BJ (cell line): ENCODE measurements at regions not wholly inside any gene's neighbourhood (a gene's known extent, or its start where the extent isn't known, plus 50 kb on each side); places are given as distances from the start of the nearest gene placed in this dataset.
"Not testable (repeated sequence)": the region's sequence is repeated elsewhere in the genome, so short reads cannot be mapped to it uniquely, and the experiment has no call there.

ENCODE experiments used
- CTCF ChIA-PET: fragments of 350-600 bp; formaldehyde crosslinking; extraction: SDS; loops from one replicate; lab custom pipeline; 2021; ENCODE audit warnings: antibody characterized with exemption, inconsistent platforms; lab: Yijun Ruan, JAX
- POLR2A ChIA-PET: fragments of 300-600 bp; sonication (Branson Sonifier 250); formaldehyde crosslinking; extraction: SDS; loops from one replicate; lab custom pipeline; 2021; ENCODE audit warnings: antibody characterized with exemption; lab: Charles Lee
- DNase-seq: peaks from one replicate; pipeline ENCODE4 v3.0.0-alpha.2; 2011; ENCODE audit warnings: low read depth
- H3K27me3 ChIP-seq: 2 replicates; pipeline ENCODE4 v1.6.0; 2011; ENCODE audit warnings: low read length; ENCODE audit not compliant: control insufficient read depth, insufficient read depth
- H3K36me3 ChIP-seq: 2 replicates; pipeline ENCODE4 v1.5.1; 2011; ENCODE audit warnings: low read length; ENCODE audit not compliant: control insufficient read depth, insufficient read depth
- H3K4me3 ChIP-seq: 2 replicates; pipeline ENCODE4 v1.5.1; 2011; ENCODE audit warnings: low read depth, mild to moderate bottlenecking, control low read depth, low read length
- TF ChIP-seq, protein P1 (sequence below): IDR thresholded peaks from 2 replicates; pipeline ENCODE4 v1.5.1; 2011; ENCODE audit warnings: low read depth, mild to moderate bottlenecking, control low read depth, inconsistent platforms, low read length, moderate library complexity; ENCODE audit not compliant: insufficient read depth

DNA sequence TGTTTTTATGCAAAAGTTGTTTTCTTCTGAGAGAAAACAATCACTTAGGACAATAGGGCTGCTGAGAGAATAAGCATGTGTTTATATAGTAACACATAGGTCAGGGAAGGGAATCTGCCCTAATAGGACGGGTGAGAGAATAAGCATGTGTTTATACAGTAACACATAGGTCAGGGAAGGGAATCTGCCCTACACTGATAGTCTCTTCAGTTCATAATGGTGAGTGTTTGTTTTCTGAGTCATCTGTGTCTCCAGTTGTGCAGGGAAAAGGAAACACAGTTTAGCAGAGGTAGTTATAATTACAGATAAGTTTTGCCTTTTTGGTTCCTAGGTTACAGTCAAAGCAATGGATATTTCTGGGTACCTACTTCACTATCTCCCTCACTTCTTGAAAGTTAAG, 252.3 kb upstream of the CA10 start:
- POLR2A ChIA-PET = no interaction called here
- H3K27me3 ChIP-seq = no peaks in the 10 kb centered on the region
- no peaks in the 10 kb centered on the region for H3K36me3 ChIP-seq
- CTCF ChIA-PET = no interaction called here
- no peak overlapping the region for H3K4me3 ChIP-seq
- DNase-seq = no peak
- TF ChIP-seq, protein P1, sequence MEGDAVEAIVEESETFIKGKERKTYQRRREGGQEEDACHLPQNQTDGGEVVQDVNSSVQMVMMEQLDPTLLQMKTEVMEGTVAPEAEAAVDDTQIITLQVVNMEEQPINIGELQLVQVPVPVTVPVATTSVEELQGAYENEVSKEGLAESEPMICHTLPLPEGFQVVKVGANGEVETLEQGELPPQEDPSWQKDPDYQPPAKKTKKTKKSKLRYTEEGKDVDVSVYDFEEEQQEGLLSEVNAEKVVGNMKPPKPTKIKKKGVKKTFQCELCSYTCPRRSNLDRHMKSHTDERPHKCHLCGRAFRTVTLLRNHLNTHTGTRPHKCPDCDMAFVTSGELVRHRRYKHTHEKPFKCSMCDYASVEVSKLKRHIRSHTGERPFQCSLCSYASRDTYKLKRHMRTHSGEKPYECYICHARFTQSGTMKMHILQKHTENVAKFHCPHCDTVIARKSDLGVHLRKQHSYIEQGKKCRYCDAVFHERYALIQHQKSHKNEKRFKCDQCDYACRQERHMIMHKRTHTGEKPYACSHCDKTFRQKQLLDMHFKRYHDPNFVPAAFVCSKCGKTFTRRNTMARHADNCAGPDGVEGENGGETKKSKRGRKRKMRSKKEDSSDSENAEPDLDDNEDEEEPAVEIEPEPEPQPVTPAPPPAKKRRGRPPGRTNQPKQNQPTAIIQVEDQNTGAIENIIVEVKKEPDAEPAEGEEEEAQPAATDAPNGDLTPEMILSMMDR = no peak

DNA sequence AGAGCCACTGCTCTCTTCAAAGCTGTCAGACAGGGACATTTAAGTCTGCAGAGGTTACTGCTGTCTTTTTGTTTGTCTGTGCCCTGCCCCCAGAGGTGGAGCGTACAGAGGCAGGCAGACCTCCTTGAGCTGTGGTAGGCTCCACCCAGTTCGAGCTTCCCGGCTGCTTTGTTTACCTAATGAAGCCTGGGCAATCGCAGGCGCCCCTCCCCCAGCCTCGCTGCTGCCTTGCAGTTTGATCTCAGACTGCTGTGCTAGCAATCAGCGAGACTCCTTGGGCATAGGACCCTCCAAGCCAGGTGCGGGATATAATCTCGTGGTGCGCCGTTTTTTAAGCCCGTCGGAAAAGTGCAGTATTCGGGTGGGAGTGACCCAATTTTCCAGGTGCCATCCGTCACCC, 250.7 kb upstream of the CA10 start:
- DNase-seq, H3K4me3 ChIP-seq, CTCF ChIA-PET, H3K27me3 ChIP-seq, POLR2A ChIA-PET, H3K36me3 ChIP-seq: not testable (repeated sequence)

DNA sequence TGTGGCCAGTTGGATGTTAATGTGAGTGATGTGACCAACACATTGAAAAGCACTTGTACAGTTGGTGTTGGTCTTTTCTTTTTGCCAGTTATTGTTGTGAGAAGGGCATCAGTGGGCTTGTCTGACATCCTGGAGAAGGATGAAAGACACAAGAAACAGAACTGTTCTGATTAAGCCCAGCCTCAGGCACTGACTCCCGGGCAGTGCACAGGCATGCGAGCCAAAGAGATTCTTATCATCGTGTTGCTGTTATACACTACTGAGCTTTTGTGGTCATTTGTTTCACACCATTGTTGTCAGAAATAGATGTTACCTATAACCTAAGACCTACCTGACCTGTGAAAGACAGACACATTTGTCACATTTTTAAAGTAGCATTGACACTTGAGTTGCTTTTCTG, 236.8 kb upstream of the CA10 start:
- ChIA-PET CTCF (no interaction called here), POLR2A (no interaction called here)
- TF ChIP-seq, protein P1 = no peak
- Histone ChIP-seq H3K27me3 (no peaks in the 10 kb centered on the region), H3K36me3 (no peaks in the 10 kb centered on the region), H3K4me3 (no peak overlapping the region)
- no peak for DNase-seq

DNA sequence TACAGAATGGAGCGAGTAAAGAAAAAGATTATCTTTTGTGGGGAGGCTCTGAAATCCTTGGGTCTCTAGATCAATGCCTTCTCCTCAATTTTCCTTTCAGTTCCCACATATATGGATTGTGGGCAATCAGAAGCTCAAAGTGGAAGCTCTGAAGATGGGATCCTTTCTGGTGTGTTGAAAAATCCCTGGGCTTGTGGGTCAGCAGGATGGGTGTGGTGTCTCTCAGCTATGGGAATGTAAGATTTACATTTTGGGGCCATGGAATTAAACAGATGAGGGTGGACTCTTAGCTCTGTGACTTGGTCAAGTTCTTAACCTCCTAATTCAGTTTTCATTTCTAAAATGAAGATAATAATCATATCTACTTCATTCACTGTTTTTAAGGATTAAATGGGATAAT, 231.9 kb upstream of the CA10 start:
- H3K4me3 ChIP-seq = no peak overlapping the region
- H3K27me3 ChIP-seq = no peaks in the 10 kb centered on the region
- ChIA-PET CTCF (no interaction called here), POLR2A (no interaction called here)
- TF ChIP-seq, protein P1 = no peak
- no peaks in the 10 kb centered on the region for H3K36me3 ChIP-seq
- DNase-seq = no peak

DNA sequence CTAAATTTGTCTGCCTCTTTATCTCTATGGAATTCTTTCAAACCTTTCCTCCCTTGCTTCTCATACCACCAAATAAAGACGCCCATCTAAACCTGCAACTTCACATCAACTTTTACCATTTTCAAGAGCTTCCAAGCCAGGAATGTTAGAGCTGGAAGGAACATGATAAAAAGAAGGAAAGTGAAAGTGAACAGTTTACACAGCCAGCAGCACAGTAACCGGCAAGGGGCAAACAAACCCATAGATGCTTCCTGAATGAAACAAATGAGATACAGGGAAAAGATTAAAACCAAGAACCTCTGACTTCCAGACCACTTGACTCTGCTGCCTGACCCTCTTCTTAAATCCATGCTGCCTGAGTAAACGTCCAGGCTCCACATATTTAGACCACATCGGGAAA, 231.1 kb upstream of the CA10 start:
- no peaks in the 10 kb centered on the region for H3K27me3 ChIP-seq
- no peak overlapping the region for H3K4me3 ChIP-seq
- DNase-seq = no peak
- TF ChIP-seq, protein P1 = no peak
- POLR2A ChIA-PET = no interaction called here
- CTCF ChIA-PET = no interaction called here
- no peaks in the 10 kb centered on the region for H3K36me3 ChIP-seq

DNA sequence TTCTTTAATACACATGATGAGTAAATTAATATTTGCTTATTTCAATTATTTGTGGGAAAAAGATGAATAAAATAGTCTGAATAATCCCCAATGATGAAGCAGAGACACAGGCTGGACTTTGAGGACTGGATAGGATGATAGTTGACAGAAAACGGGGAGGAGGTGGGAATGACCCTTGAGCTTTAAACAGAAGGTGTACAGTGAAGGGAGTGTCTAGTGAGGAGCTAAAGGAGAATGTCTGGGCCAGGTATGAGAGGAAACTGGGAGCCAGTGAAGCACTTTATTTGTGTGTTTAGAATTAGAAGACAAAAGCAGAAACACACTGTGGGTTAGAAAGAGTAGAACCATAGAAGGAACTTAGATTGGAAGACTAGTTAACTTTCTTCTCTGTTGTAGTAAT, 230.4 kb upstream of the CA10 start:
- H3K27me3 ChIP-seq = no peaks in the 10 kb centered on the region
- TF ChIP-seq, protein P1 = no peak
- DNase-seq = no peak
- no peaks in the 10 kb centered on the region for H3K36me3 ChIP-seq
- ChIA-PET POLR2A (no interaction called here), CTCF (no interaction called here)
- no peak overlapping the region for H3K4me3 ChIP-seq
